ENCODE measurements at regions not wholly inside any gene's neighbourhood (a gene's known extent, or its start where the extent isn't known, plus 50 kb on each side); places are given as distances from the start of the nearest gene placed in this dataset.

- Histone ChIP-seq H3K4me3 (ENCODE audit: low read depth, low read length) (no peak overlapping the region), H3K27me3 (ENCODE audit: control insufficient read depth, insufficient read depth, low read length) (no peaks in the 10 kb centered on the region), H3K27ac (ENCODE audit: low read depth, low read length) (no peak overlapping the region), H3K9me3 (ENCODE audit: control insufficient read depth, insufficient read depth, low read length) (peaks cover 47% of the 10 kb centered on the region)
- no peak for TF ChIP-seq CTCF (IDR thresholded peaks at IDR 0.05; ENCODE audit: low read depth, low read length)
- DNase-seq (ENCODE audit: low read depth, low spot score) = no peak
- ChIA-PET CTCF (no interaction called here), POLR2A (no interaction called here)
Observed at GRCh38 chr5:179468696-179469095, 81.7 kb upstream of the RUFY1 start.

- TF ChIP-seq CTCF (IDR thresholded peaks at IDR 0.05; ENCODE audit: low read depth, low read length) = no peak
- H3K9me3 ChIP-seq (ENCODE audit: control insufficient read depth, insufficient read depth, low read length) = peaks cover 42% of the 10 kb centered on the region
- no peak for DNase-seq (ENCODE audit: low read depth, low spot score)
- ChIA-PET CTCF (no interaction called here), POLR2A (no interaction called here)
- H3K4me3 ChIP-seq (ENCODE audit: low read depth, low read length) = no peak overlapping the region
- no peaks in the 10 kb centered on the region for H3K27me3 ChIP-seq (ENCODE audit: control insufficient read depth, insufficient read depth, low read length)
- H3K27ac ChIP-seq (ENCODE audit: low read depth, low read length) = no peak overlapping the region
Observed at GRCh38 chr5:179467441-179467840, 82.9 kb upstream of the RUFY1 start.

- DNase-seq (ENCODE audit: low read depth, low spot score) = no peak
- ChIA-PET POLR2A (no interaction called here), CTCF (no interaction called here)
- TF ChIP-seq CTCF (IDR thresholded peaks at IDR 0.05; ENCODE audit: low read depth, low read length) = no peak
- Histone ChIP-seq H3K9me3 (ENCODE audit: control insufficient read depth, insufficient read depth, low read length) (peaks cover 51% of the 10 kb centered on the region), H3K4me3 (ENCODE audit: low read depth, low read length) (no peak overlapping the region), H3K27ac (ENCODE audit: low read depth, low read length) (no peak overlapping the region), H3K27me3 (ENCODE audit: control insufficient read depth, insufficient read depth, low read length) (no peaks in the 10 kb centered on the region)
Observed at GRCh38 chr5:179464631-179465030, 85.7 kb upstream of the RUFY1 start.

- POLR2A ChIA-PET = no interaction called here
- Histone ChIP-seq H3K27ac (ENCODE audit: low read depth, low read length) (no peak overlapping the region), H3K27me3 (ENCODE audit: control insufficient read depth, insufficient read depth, low read length) (no peaks in the 10 kb centered on the region), H3K9me3 (ENCODE audit: control insufficient read depth, insufficient read depth, low read length) (peaks cover 30% of the 10 kb centered on the region), H3K4me3 (ENCODE audit: low read depth, low read length) (no peak overlapping the region)
- TF ChIP-seq CTCF (IDR thresholded peaks at IDR 0.05; ENCODE audit: low read depth, low read length) = no peak
- CTCF ChIA-PET = no interaction called here
- no peak for DNase-seq (ENCODE audit: low read depth, low spot score)
Observed at GRCh38 chr5:179462040-179462439, 88.3 kb upstream of the RUFY1 start.

- no peak overlapping the region for H3K4me3 ChIP-seq (ENCODE audit: low read depth, low read length)
- H3K9me3 ChIP-seq (ENCODE audit: control insufficient read depth, insufficient read depth, low read length) = peaks cover 30% of the 10 kb centered on the region
- ChIA-PET POLR2A (no interaction called here), CTCF (no interaction called here)
- H3K27me3 ChIP-seq (ENCODE audit: control insufficient read depth, insufficient read depth, low read length) = no peaks in the 10 kb centered on the region
- no peak for DNase-seq (ENCODE audit: low read depth, low spot score)
- no peak overlapping the region for H3K27ac ChIP-seq (ENCODE audit: low read depth, low read length)
- TF ChIP-seq CTCF (IDR thresholded peaks at IDR 0.05; ENCODE audit: low read depth, low read length) = no peak
Observed at GRCh38 chr5:179461576-179461975, 88.8 kb upstream of the RUFY1 start.

Measured in AG04450 (cell line).